CD4-positive, alpha-beta T cell treated with Interleukin-6 at 100 ng/mL for 8 hours (primary cell): ENCODE measurements at regions not wholly inside any gene's neighbourhood (a gene's known extent, or its start where the extent isn't known, plus 50 kb on each side); places are given as distances from the start of the nearest gene placed in this dataset.
A peak's percentile ranks its signal among the peaks of the same experiment; 100 is the strongest.

Experiments
- DNase-seq: peaks from one replicate; pipeline ENCODE4 v3.0.0-alpha.2; 2020; ENCODE audit warnings: mixed read lengths, low spot score

DNA sequence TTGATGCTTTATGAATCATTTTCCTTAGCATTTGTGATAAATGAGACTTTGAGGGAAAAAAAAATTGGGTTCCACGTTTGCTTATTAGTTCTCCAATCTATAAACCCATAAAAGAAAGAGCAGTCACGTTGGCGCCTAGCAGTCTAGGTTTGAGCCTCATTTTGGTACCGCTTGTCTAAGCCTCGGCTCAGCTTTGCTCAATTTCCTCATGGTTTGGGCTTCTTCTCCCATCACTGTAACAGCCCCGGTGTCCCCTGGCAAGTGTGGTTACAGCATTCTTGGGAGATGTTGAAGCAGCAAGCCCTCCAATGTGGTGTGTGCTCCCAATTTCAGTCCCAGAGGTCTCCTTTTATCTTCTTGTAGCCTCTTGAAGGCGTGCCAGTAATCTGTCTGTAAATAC lies 578.4 kb downstream of the CDK5RAP2 start:
- no peak for DNase-seq

GRCh38 chr9:119998614-119999013 lies 581.4 kb downstream of the CDK5RAP2 start:
- no peak for DNase-seq

DNA sequence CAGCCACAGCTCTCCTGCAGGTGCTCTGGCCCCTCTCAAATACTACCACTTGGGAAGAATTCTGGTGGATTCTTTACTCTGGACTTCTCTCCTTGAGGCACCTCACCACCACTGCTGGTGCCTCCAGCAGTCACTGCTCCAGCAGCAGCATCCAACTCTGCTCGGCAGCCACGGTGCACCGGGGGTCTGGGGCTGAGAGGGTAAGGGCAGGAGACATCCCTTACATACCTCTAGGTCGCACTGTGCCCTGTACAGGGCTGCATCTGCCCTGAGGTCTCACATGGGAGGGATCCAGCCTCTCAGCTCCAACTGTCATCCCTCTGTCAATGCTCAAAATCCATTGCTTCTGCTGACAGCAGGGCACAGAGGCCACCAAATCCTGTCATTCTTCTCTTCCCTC lies 588.2 kb downstream of the CDK5RAP2 start:
- no peak for DNase-seq

DNA sequence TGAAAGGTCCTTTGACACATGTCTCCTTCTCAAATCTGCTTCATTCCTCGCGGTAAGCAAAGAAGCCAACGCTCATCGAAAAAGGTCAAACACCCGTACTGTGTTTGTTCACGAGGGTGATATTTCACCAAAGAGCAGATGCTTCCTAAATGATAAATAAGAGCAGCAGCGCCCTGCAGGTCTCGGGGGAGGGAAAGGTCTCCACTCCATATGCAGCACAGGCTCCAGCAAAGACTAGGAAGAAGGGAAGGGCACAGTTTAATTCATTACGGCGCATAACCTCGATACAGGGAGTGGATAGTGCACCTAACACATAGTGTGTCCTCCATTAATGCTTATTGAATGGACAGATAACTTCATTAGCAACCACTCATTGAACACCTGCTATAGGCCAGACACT lies 593.3 kb downstream of the CDK5RAP2 start:
- no peak for DNase-seq

DNA sequence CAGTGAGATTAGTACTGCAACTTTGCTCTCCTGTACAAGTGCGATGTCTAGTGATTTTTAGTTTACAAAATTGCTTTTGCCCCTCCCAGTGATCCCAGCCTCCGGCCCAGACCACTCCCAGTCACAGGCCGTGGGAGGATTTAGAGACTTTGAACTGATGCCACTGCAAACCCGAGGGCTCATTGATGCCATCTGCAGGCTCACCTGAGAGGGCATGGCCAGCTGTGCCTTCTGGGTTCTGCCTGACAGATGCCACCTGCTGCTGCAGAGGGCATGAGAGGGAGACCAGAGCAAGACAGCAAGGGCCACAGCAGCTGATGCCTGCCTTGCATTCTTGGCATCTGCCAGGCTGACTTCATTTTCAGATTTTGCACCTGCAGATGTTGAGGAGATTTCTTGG lies 593.8 kb downstream of the CDK5RAP2 start:
- no peak for DNase-seq

DNA sequence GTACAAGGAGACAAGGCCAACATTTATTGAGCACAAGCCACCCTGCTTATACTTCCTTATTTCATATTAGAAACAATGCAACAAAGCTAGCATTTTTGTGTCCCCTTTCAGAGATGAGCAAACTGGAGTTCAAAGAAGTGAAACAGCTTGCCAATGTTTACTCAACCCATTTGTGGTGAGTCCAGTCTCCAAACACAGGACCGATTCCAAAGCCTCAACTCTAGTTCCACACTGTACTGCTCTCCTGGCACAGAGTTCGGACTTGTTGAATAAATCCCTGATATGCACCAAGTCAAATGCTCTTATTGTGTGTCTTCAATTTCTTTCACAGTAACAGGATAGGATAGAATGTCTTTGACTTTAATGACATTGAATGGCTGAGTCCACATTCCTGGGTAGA lies 604.8 kb upstream of the BRINP1 start:
- DNase-seq: no peak

DNA sequence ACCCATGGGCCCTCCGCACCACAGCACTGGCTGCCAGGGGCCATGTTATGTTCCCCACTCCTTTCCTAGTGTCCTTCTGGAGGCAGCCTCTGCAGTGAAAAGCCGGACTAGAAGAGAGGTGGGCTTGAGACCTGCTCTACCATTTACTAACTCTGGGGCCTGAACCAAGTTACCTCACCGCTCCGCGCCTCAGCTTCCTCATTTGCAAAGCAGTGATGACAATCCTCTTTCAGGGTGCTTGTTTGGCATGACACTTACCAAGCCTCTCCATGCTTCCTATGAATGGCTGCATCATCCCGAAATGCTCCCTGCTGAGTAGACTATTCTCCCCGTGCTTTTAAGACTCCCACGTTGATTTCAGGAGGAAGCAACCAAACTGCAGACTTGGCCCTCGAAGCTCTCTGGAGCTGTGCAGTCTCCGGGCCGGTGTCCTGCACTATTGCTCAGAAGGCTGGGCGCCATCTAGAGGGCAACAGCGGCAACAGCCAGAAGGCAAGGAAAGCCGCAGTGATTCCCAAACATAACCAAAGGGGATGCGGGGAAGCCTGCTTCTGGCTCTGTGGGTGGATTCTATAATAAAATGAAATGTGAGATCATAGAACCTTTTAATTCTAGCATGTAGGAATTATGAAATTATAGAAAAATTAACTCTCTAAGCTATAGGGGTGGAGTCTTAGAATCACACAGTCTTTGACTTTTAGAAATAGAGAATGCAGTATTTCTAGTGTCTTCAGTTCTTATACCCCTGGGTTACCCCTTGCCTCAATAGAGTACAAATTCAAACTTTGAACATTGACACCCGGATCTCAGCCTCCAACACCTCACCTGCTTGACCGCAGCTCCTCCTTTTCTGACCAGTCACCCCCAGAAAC lies 599.8 kb upstream of the BRINP1 start:
- DNase-seq: peak; percentile 3

DNA sequence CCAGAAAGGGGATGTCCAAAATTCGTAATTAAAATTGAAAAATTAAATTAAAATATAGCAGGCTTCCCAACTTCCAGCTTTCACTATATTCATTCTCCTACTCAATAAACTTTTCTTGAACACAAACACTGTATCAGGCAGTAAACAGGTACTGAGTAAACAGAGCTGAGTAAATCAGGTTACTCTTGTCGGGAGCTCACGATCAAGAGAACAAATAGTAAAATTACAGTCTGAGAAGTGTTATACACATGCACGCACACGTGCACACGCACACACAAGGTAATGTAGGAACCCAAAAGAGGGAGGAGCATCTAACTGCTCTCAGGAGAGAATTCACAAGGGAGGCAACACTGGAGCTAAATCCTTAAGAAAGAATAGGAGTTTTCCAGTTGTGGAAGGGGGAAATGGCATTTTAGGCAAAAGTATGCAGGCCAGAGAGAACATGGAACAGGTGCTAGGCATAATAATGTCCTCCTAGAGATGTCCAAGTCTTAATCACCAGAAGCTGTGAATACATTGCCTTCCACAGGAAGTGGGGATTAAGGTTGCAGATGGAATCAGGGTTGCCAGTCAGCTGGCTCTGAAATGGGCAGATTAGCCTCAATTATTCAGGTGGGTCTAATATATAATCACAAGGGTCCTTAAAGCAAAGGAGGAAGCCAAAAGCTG lies 598.8 kb upstream of the BRINP1 start:
- DNase-seq: no peak

GRCh38 chr9:119963798-119964372 lies 594.6 kb upstream of the BRINP1 start:
- DNase-seq: no peak

DNA sequence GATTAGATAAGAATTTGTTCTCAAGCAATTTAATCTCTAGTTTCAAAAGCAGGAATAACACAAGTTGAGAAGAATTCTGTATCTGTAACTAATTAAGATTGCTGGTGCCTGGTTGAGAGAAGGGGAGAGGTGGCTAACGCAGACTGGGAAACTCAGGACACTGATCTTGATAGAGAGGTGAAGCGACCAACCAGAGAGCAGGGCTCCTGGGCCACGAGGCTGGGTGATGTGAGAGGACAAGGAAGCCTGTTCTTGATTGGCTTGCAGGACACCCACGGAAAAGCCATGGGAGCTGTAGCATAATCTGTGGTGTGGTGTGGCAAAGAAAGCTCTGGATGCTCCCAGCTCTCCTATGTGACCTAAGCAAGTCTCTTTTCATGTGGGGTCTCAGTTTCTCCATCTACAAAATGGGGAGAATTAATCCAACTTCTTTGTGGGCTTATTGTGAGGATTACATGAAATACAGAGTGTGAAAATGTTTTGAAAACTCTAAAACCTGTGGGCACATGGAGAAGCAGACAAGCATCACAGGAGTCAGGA lies 594.1 kb upstream of the BRINP1 start:
- no peak for DNase-seq

GRCh38 chr9:119961774-119962424 lies 592.7 kb upstream of the BRINP1 start:
- no peak for DNase-seq

GRCh38 chr9:119959846-119960545 lies 590.8 kb upstream of the BRINP1 start:
- DNase-seq: no peak

DNA sequence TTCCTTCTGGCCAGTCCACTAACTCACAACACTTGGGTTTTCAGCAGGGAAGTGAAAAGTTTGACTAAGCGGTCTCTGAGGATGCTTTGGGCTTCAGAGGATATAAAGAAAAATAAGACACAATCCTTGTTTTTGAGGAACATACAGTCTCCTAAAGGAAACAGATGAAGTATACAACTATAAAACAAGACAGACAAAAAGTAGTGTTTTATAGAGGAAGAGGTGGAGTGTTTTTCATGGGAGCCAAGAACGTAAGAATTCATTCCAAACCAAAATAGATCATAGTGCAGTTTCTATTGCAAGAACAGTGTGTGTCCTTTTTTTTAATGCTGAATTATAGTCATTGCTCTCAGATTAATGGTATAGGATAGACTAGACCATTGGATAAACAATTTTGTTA lies 586.9 kb upstream of the BRINP1 start:
- no peak for DNase-seq

GRCh38 chr9:119955276-119955675 lies 586.0 kb upstream of the BRINP1 start:
- no peak for DNase-seq

DNA sequence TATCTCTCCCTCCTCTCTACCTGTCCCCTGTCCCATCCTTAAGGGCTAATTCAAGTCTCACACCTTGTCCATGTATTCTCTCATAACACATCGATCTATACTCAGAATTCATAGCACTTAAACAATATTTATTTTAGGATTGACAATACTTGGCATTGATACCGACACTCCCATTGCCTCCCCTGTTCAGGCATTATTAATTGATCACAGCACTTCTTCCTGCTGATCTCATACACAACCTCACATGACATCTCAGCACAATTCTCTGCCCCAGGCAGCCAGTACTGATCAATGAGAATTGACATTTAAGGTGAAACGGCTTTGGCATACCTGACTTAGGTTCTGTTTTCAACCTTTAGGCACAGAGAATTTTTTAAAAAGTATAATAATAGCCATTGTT lies 582.4 kb upstream of the BRINP1 start:
- no peak for DNase-seq

- no peak for DNase-seq
These were observed 581.9 kb upstream of the BRINP1 start for GRCh38 chr9:119951090-119951489.

DNA sequence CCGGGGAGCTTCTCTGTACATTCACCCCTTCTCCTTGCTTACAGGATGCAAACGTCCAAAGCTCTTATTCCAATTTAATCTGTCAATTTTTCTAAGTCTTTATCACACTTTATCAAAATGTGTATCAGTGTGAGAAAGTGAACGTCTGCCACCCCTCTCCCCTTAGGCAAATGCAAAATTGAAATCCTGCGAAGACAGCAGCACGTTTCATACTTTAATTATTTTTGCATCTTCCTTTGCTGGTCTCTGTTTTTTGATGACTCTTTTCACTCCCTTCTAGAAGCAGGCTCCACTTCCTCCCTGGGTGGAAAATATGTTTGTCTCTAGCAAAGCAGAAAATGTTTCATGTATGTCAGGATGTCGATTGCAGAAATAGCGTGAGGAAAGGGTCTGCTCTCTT lies 576.5 kb upstream of the BRINP1 start:
- no peak for DNase-seq

- DNase-seq: no peak
These were observed 571.9 kb upstream of the BRINP1 start for GRCh38 chr9:119941091-119941490.

DNA sequence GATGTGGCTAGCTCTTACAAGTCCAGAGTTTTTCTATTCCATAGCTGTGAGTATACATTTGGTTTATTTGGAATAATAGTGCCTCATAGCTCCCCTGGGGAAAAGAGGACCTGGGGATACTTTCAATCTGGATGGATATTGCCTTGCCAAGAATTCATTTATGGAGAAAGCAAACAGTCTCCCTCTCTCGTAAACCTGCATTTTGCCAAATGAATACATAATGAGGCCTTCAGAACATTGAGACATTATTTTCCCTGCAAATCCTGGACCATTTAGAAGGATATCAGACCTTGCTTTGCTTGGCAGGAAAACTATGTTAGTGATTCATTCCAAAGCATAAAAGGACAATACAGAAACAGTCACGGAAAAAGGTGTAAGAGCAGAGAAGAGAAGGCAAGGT lies 569.6 kb upstream of the BRINP1 start:
- DNase-seq: no peak

DNA sequence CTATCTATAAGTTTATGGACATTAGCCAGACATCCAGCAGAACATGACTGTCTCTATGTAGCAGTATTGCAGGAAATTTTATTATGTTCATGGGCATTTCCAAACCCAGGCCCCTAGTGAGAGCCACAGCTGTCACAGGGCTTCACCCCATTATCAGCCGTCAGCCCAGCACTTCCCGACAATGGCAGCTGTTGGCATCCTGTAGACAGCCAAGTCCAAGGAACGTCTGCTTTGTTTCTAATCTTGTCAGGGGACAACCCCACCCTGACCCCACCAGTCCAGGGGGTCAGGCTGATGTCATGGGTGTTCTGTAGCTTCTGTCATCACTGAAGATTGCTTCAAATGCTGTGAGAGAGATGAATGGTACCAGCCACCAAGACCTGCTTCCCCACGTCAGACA lies 565.3 kb upstream of the BRINP1 start:
- DNase-seq: no peak

- DNase-seq: no peak
These were observed 564.0 kb upstream of the BRINP1 start for GRCh38 chr9:119933191-119933590.

GRCh38 chr9:119924736-119925135 lies 555.5 kb upstream of the BRINP1 start:
- no peak for DNase-seq
